PC-3 (cell line): ENCODE measurements at regions not wholly inside any gene's neighbourhood (a gene's known extent, or its start where the extent isn't known, plus 50 kb on each side); places are given as distances from the start of the nearest gene placed in this dataset.

Source experiments
- CTCF ChIP-seq: fragments of 300-600 bp; sonication (generic); conservative IDR thresholded peaks from 2 replicates; pipeline ENCODE4 v1.5.1; 2017; ENCODE audit warnings: antibody characterized with exemption, low read depth, mild to moderate bottlenecking, low read length
- EZH2 ChIP-seq: fragments of 300-600 bp; sonication (generic); IDR thresholded peaks from one replicate; pipeline ENCODE4 v1.6.1; 2017; ENCODE audit warnings: antibody characterized with exemption, mild to moderate bottlenecking, low read length; ENCODE audit not compliant: unreplicated experiment

GRCh38 chr21:32957545-32957944 lies 68.2 kb upstream of the OLIG2 start:
- TF ChIP-seq CTCF, result no peak
- no peak for TF ChIP-seq EZH2
